Stimulated activated CD4-positive, alpha-beta T cell treated with anti-CD3 and anti-CD28 coated beads, Interleukin-1b, Interleukin-23, amount 100 ng/mL, for 1 hour (primary cell): ENCODE measurements at regions not wholly inside any gene's neighbourhood (a gene's known extent, or its start where the extent isn't known, plus 50 kb on each side); places are given as distances from the start of the nearest gene placed in this dataset.
"Not testable (repeated sequence)": the region's sequence is repeated elsewhere in the genome, so short reads cannot be mapped to it uniquely, and the experiment has no call there.

Source experiments
- DNase-seq, 2 donors: peaks; one replicate each; pipeline ENCODE4 v3.0.0-alpha.2; 2020; ENCODE audit warnings: low read depth in 2 of 2

DNA sequence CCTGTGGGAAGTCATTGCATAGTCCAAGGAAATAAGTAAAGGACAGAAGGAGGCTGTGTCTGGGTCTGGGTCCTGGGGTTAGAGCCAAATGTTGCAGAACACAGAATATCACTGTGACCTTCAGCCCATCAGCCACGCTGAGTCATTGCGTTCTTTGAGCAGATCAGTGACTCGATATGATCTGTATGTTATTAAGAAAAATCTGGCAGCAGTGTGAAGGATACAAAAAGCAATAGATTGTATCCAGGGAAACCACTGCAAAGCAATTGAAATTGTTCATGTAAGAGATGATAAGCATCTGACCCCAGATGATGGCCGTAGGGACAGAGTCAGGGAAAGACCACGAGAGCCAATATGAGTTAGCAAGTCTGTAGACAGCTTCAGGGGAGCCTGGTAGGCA is 1575.1 kb upstream of the SLC10A2 start:
- DNase-seq, result no peak

DNA sequence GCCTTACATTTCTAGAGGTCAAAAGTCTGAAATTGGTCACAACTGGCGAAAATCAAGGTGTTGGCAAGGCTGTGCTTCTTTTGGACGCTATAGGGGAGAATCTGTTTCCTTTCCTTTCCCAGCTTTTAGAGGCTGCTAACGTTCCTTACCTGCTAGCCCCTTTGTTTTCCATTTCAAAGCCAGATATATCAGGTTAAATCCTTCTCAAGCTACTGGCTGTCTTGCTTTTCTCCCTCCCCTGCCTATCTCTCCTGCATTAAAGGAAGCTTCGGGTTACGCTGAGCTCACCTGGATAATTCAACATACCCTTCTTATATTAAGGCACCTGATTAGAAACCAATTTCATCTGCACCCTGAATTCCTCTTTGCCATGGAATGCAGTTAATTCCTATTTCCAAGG is 1569.7 kb upstream of the SLC10A2 start:
- no peak for DNase-seq

DNA sequence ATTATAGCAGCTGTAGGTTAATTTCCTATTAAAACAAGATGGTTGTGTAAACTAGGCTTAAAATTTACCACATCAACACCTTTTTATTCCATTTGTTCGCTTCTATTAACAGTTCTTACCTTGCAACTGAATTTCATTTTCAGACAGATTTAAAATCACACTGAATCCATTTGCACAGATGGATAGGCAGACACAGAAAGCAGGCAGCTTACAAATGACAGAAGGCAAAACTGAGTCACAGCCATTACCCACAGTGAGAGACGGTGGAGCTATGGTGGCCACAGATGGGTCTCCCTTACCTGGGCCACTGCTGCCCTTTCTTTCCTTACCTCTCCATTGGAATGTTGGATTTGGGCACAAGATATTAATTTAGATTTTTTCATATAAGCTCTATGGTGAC is 1567.8 kb upstream of the SLC10A2 start:
- no peak for DNase-seq

DNA sequence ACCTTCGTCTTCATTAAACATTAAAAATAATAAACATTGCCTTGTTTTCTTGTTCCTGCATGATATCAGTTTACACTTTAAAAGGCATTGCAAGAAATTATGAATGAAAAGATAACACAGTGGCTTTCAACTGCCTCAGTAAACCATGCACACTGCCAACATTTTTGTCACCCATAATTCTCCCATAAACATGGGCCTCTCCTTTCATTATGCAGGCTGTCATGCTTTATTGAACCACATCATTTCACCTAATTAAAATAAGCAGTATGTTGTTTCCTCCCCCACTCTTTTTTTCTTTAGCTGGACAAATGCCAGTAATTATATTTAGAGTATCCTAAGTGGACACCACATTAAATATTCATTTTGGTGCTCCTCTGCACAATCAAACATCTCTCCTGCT is 1566.5 kb upstream of the SLC10A2 start:
- DNase-seq, result no peak

DNA sequence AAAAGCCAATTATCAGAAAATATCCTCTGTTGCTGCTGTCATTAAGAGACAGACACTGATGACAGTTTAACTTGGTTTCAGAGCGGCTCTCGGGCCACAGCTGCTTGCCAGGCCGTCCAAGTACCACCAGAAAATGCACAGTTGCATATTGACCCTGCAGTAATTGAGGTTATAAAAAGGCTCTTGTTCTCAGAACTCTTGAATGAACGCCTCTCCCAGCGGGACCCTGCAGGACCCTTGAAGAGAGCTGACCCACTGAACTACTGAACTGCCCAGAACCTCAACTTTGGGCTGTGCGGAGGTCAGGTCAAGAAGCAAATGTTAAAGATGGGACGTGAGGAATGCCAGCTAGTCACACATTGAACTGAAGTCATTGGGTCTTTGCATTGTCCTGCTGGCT is 1559.0 kb upstream of the SLC10A2 start:
- no peak for DNase-seq

DNA sequence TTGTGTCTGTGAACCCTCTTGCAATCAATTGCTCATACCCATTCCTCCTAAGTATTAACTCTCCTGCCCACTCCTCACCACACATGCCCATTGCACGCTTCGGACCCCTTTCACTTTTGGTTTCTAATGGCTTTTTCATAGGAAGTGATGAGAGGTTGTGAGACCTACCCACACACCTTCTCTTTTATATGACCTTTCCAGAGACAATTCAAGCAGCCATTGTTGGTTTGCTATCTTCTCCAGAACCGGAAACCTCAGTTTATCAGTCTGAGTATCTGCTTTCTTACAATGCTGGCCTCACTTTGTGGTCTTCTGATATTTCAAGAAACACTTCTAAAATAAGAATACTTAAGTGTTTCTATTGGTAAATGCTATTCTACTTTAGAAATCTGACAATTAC is 1550.8 kb upstream of the SLC10A2 start:
- DNase-seq, result no peak

DNA sequence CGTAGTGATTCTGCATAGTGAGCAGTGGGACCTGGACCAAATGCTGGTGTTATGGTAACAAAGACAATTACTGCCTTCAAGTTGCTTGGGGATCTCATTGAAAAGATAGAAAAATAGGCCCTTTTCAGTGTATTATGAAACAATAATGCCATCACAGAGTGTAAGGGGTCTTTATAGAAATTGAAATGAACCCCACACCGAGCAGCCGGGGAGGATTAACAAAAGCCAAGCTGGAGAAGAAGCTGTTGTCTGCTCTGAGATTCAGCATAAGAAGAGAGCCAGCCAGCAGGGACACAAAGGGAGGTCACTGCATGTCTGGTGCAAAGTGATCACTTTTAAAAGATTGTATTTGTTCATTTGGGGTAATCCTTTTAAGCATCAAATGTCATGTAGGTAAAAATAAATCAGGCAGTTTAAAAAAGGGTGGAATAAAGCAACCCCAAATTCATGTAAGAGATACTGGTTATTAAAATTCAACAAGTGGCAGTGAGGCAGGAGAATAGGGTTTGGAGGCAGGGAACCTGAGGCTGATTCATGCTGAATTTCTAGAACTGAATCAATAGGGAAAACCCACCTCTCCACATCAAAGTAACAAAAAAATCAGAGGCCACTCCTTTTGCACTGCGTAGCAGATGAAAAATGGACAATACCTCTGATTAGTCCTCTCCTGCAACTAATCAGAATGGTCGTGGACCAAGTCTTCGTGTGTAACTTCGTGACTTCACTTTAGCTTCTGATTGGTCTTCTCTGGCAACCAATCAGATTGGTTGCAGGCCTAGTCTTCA is 1548.3 kb upstream of the SLC10A2 start:
- no peak for DNase-seq

DNA sequence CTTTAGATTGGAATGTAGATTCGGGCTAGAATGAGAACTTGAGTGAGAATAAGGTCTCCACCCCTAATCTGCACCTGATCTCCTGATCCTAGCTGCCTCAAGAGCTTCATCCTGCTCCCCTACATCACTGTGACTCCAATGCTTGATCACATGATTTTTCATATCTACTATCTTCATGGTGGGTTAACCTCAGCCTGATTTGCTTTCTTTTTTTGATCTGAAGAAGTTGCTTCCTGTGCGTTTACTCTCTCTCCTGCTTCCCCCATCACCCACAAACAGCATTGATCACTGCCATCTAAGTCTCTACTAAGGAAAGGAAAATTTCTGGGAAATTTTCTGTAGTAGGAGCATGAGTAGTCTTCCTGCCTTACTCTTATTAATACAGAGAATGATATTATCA is 1542.1 kb upstream of the SLC10A2 start:
- DNase-seq, result no peak

DNA sequence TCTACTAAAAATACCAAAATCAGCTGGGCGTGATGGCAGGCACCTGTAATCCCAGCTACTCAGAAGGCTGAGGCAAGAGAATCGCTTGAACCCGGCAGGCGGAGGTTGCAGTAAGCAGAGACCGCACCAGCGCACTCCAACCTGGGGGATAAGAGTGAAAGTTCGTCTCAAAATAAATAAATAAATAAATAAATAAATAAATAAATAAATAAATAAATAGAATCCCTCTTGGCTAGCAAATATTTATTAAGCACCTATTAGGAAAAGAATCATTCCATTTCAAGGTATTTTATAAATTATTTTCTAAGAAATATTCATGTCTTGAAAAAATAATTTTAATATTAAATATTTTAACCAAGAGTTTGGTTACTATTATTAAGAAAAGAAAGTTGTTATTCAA is 1539.2 kb upstream of the SLC10A2 start:
- DNase-seq, result not testable (repeated sequence)

DNA sequence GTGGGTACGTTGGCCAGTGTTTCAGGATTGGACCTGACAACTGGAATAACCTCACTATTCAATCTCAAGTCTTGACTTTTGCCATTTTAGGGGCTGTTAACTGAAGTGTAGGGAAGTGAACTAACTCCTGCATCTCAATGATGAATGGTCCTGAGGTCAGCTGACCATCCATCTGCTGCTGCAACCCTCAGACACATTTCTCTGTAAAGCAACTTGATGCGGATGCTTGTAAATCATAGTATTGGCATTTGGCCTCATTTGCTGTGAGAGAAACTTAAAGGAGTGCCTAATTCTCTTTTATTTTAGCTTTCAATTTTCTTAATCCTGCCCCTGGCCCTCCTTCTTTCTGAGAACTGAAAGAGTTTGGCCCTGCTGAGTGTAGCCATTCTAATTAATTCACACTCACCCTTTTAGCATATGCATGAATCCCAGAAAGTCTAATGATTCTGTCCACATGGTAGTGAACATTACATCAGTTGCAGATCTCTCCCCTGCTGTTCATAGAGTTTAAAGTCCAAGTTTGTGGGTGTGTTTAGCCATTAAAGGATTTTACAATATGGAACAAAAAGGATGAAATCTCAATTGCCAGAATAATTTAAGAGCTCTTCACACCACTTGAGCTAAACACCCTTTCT is 1531.4 kb upstream of the SLC10A2 start:
- DNase-seq, result no peak

DNA sequence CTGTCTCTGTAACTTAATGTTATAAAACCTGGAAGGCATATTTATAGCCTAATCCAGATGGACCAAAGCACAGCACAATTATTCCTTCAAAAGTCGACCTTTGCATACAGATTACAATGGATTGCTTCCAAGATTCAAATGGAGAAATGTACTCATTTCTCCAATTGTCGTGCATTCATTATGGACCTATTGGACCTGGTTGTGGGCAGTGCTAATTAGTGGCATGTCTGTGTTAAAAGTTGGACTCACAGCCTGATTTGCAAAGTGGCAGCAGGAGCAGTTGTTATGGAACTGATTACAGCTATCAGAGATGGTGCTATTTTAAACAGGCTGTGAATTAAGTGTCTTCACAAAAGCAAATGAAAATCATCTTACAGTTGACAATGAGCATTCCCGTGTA is 1529.3 kb upstream of the SLC10A2 start:
- DNase-seq, result no peak

DNA sequence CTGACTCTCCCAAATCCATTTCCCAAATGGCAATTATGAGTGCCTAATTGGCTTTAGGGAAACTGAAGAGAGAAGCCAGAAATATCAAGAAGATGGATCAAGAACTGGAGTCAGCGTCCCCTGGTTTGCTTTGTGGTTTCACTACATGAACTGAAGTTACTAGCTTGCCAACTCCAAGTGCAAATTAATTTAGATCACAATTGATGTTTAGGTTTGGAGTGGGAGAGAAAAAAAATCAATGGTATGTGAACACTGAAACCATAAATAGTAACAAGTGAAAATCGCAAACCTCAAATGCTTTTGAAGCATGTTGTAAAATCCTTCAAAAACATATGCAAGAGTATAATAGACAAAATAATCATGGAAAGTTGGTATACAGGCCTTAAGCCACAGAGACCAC is 1528.6 kb upstream of the SLC10A2 start:
- no peak for DNase-seq

DNA sequence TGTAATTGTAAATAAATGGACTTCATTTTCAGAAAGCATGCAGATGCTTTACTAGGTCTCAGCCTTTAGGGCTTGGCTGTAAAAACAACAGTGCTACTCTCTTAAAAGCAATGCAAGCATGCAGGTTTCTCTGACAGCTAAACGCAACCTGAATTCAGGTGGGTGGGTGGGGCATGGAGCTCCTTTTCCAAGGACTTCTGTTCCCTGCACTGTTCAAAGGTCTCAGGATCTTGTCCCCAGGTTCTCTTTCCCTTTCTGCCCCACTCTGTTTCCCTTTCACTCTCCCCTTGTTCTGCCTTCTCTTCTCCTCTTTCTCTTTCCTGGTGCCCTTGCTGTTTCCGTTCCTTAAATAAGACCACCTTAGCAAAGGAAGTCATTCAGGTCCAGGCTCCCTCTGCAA is 1527.5 kb upstream of the SLC10A2 start:
- no peak for DNase-seq

DNA sequence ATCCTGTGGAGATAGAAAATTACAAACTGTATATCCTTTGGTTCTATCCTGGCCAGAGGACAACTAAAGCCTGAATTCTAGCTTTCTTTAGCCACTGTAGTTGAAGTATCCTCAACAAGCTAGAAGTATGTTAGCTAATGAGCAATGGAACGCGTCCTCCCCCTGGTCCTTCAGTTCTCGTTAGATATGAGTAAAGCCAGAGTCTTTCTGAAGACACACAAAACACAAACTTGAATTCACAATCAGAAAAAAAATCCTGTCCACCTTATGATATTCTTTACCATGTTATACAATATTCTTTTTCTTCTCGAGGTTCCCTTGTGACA is 1527.0 kb upstream of the SLC10A2 start:
- no peak for DNase-seq

DNA sequence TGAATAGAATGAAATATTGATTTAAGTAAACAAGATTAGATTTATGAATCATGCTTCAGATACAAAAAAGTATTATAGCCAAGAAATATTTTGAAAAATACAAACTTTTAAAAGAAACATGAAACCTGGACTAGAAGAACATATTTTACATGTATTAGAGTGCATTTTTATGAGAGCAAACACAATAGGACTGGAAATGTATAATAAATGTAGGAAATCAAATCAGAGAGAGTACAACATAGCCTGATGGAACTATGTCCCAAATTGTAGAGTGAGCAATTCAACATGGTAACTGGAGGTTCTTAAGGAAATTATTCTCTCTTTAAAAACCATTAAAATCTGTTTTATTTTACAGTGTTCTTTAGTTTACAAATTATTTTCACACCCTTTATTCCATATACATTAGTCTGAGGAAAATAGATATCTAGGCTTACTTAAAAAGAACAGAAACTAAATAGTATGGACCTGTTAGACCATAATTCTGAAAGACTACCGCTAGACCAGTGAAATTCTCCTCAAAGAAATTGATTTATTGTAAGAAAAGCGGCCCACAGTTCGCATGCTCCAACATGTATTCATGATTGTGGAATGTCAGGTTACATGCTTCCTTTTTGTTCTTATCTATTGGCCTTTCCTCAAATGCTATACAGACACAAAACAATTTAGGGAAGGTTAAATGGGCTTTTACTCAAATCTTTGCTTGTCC is 1526.5 kb upstream of the SLC10A2 start:
- no peak for DNase-seq

DNA sequence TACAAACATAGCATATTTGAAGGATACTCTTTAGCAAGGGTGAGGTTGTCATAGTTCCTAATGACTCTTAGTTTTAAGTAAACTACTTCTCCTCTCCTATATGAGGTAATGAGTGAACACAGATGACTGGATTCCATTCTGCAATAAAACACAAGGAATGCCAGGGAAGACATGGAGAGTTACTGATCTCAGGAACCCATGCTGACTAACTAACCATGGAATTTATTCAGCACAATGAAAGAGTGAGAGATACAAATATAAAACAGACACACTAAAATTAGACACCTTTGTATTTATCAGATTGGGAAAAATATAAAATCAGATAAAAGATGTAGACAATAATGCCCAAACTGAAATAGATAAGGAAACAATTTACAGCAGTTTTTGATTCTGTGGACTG is 1525.9 kb upstream of the SLC10A2 start:
- DNase-seq, result no peak

DNA sequence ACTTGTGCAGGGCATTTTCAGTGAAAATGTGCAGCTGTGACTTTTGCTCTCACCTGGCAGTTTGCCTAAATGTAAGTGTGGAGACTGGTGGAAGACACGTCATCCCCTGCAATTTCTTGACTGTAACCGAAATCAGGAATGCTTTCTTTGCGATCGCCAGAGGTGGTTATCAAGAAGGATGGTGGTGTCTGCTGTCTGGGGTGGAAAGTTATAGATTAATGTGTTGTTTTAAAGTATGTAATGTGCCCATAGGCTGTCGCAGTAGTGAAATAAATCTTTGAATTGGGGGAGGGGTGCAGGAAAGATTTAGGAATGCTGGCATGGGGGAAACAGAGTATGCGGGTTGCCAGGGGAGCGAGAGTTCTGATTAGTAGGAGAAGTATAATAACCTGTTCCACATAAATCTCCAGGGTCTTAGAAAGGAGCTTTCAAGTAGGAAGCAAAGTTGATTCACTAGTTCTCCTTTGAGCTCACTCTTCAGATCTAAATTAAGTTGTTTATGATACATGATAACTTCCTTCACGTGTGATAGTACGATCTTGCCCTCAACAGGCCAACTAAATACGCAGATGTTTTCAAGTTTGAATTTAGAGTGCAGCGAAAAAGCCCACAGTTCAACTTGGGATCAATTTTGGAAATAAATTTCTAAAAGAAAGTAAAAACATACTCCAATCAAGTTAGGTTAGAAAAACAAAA is 1520.0 kb upstream of the SLC10A2 start:
- no peak for DNase-seq

DNA sequence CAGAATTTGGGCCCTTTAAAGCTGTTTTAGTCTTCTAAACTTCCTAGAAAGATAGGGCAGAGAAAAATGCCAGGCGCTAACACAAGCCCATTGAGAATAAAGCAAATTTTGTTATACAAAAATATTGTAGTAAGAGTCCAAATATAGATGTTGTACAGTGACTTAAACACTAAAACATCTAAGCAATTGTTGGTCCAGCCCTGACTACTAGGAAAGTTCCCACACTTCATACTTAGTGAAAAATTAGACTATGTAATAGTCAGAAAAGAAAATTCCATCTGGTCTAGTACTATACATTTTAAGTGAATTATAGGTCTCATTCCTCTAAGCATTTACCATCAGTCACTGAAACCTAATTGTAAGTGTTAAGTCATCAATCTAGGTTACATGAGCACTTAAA is 1518.3 kb upstream of the SLC10A2 start:
- DNase-seq, result no peak

DNA sequence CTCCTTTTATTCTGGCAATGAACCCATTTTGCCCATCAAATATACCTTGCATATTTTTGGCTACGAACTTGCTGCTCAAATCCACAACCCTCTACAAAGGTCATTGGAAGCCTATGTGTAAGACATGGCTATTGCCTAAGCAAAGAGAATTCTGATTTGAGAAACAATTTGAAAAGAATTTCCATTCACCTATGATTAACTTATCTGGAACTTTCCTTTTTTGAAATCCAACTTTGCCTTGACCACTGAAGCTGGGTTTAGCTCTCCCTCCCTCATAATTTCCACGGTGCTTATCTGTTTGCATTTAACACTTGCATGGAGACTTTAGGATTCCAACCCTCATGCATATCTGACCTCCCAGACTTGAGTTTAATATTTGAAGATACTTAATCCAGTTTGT is 1514.7 kb upstream of the SLC10A2 start:
- no peak for DNase-seq

DNA sequence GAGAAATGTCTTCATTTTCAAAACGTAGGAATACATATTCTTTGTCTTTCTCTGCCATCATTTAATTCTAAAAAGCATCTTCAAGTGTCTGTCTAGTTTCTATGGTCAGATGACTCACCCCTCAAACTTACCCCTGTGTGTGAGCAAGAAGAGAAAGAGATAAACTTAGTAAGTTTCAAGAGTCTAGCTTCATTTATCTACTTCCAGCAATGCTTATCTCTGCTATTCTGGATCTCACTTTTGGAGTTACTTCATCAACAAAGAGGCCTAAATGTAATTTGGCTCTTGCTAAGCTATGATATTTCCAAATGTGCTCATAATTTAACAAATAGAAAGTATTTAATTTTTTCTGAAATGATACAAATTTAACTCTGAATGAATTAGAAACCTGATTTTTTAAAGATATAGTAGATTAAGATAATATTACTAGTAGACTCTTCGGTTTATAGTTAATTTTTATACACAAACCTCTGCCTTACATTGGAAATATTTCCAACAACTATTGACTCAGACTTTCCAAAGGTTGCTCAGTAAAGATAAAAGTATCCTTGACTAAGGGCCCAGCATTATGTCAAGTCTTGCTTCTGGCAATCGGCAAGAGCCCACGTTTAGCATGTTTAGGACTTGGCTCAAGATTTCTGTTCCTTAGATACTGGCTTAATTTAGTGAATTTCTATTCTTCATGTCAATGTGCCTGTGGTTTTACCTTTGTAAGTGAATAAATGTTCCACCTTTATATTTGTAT is 1511.0 kb upstream of the SLC10A2 start:
- DNase-seq, result no peak

DNA sequence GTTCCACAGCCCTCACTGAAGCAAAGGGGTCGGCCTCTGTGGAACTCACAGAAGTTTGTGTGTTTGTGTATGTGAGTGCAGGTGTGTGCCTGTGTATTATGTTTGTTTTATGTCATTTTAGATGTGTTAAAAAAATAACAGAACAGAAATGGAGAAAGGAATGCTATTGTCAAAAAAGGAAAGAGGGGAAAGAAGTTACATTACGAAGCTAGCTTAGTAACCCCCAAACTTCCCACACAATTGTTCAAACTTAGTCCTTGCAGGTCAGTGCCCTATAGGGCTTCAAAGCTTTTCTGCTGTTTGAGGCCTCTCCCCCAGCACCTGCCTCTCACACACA is 1505.6 kb upstream of the SLC10A2 start:
- DNase-seq, result no peak
